GM12878 (cell line): ENCODE measurements at regions not wholly inside any gene's neighbourhood (a gene's known extent, or its start where the extent isn't known, plus 50 kb on each side); places are given as distances from the start of the nearest gene placed in this dataset.

ENCODE experiments used
- ATAC-seq: fragments of 200-7000 bp; cut with Tn5 transposase; 3 replicates; pipeline ENCODE4 v1.9.1; 2020; ENCODE audit warnings: mild to moderate bottlenecking, moderate library complexity
- BruUV-seq: library from RNA; stranded (reverse); fragments of 400-500 nt; replicated peaks from 2 replicates; lab custom pipeline; 2021; lab: Mats Ljungman, UMichigan
- CTCF ChIA-PET: fragments of 300-600 bp; sonication (Branson Sonifier 250); formaldehyde crosslinking; extraction: SDS; loops from one replicate; lab custom pipeline; 2021; ENCODE audit warnings: inconsistent platforms; lab: Yijun Ruan, JAX
- POLR2A ChIA-PET: fragments of 350-600 bp; formaldehyde crosslinking; extraction: SDS; loops from one replicate; lab custom pipeline; 2021; ENCODE audit warnings: inconsistent platforms; lab: Charles Lee
- RAD21 ChIA-PET: fragments of 300-600 bp; sonication (Branson Sonifier 250); formaldehyde crosslinking; loops from one replicate; lab custom pipeline; 2023; ENCODE audit warnings: antibody characterized with exemption; ENCODE audit not compliant: unreplicated experiment; lab: Charles Lee
- SMC1A ChIA-PET: fragments of 300-600 bp; sonication (Branson Sonifier 250); formaldehyde crosslinking; loops from one replicate; lab custom pipeline; 2023; ENCODE audit not compliant: unreplicated experiment, uncharacterized antibody; lab: Charles Lee
- DNase-seq: peaks from one replicate; pipeline ENCODE4 v3.0.0-alpha.2; 2011; ENCODE audit warnings: low read depth, low spot score
- FAIRE-seq: peaks from 3 replicates; lab custom pipeline; 2011; peaks lifted over from hg19 to GRCh38; lab: Jason Lieb, UNC
- H2AFZ ChIP-seq: 2 replicates; pipeline ENCODE4 v1.6.0; 2011; ENCODE audit warnings: low read depth, low read length, control low read depth; ENCODE audit not compliant: control insufficient read depth
- H3K27ac ChIP-seq: 2 replicates; pipeline ENCODE4 v1.5.1; 2011; ENCODE audit warnings: control low read depth; ENCODE audit not compliant: control insufficient read depth, insufficient read depth
- H3K27me3 ChIP-seq, 2 experiments: replicated peaks in 1 of 2; 2 replicates each; pipeline versions ENCODE4 v1.6.0 to v1.6.1; 2011; ENCODE audit warnings: low read length in 1 of 2; ENCODE audit not compliant: control insufficient read depth in 2 of 2, insufficient read depth in 2 of 2
- H3K36me3 ChIP-seq, 2 experiments: 2 replicates each; pipeline ENCODE4 v1.5.1; 2011; ENCODE audit warnings: low read length in 1 of 2; ENCODE audit not compliant: control insufficient read depth in 2 of 2, insufficient read depth in 2 of 2
- H3K4me1 ChIP-seq: 2 replicates; pipeline ENCODE4 v1.6.1; 2011; ENCODE audit warnings: mild to moderate bottlenecking, low read length, moderate library complexity, mixed read lengths; ENCODE audit not compliant: control insufficient read depth, insufficient read depth
- H3K4me2 ChIP-seq: 2 replicates; pipeline ENCODE4 v1.6.0; 2011; ENCODE audit warnings: control low read depth; ENCODE audit not compliant: control insufficient read depth, insufficient read depth
- H3K4me3 ChIP-seq: fragments of 200-600 bp; sonication (generic); 2 replicates; pipeline ENCODE4 v1.5.1; 2016
- H3K79me2 ChIP-seq: 2 replicates; pipeline ENCODE4 v1.6.0; 2011; ENCODE audit warnings: low read length; ENCODE audit not compliant: control insufficient read depth, insufficient read depth
- H3K9ac ChIP-seq: 2 replicates; pipeline ENCODE4 v1.8.0; 2011; ENCODE audit warnings: low read length, control low read depth, mixed read lengths; ENCODE audit not compliant: control insufficient read depth, insufficient read depth
- H3K9me3 ChIP-seq: replicated peaks from 3 replicates; pipeline ENCODE4 v1.5.1; 2011; ENCODE audit warnings: mild to moderate bottlenecking, low read length; ENCODE audit not compliant: control insufficient read depth, insufficient read depth
- H4K20me1 ChIP-seq: 2 replicates; pipeline ENCODE4 v1.6.0; 2011; ENCODE audit not compliant: control insufficient read depth, insufficient read depth
- CBX5 ChIP-seq: sonication (generic); IDR thresholded peaks from 2 replicates; pipeline ENCODE4 v1.6.1; 2016; ENCODE audit warnings: low read depth, moderate library complexity, mild to moderate bottlenecking, inconsistent platforms
- CREM ChIP-seq: IDR thresholded peaks from 2 replicates; pipeline ENCODE4 v1.6.1; 2014; ENCODE audit warnings: antibody characterized with exemption, low read depth
- E2F8 ChIP-seq: fragments of 450-650 bp; IDR thresholded peaks from 2 replicates; pipeline ENCODE4 v1.6.1; 2018; ENCODE audit warnings: mild to moderate bottlenecking, low read depth, moderate library complexity; ENCODE audit not compliant: partially characterized antibody
- IRF3 ChIP-seq: fragments of 450-650 bp; IDR thresholded peaks from 2 replicates; pipeline ENCODE4 v1.6.1; 2014; ENCODE audit warnings: mild to moderate bottlenecking
- JUND ChIP-seq: IDR thresholded peaks from 2 replicates; pipeline ENCODE4 v1.6.1; 2012; ENCODE audit warnings: low read depth, mild to moderate bottlenecking, low read length, improper control_type of control experiment, moderate library complexity
- KLF5 ChIP-seq: fragments of 450-650 bp; IDR thresholded peaks from 2 replicates; pipeline ENCODE4 v1.6.1; 2014; ENCODE audit warnings: mild to moderate bottlenecking; ENCODE audit not compliant: partially characterized antibody
- MTA2 ChIP-seq: fragments of 450-650 bp; IDR thresholded peaks from 2 replicates; pipeline ENCODE4 v1.6.1; 2016; ENCODE audit warnings: low read depth, mild to moderate bottlenecking, moderate library complexity
- RAD51 ChIP-seq: fragments of 450-650 bp; IDR thresholded peaks from 2 replicates; pipeline ENCODE4 v1.6.1; 2016; ENCODE audit warnings: moderate library complexity, mild to moderate bottlenecking, inconsistent platforms
- RB1 ChIP-seq: fragments of 450-650 bp; formaldehyde crosslinking; IDR thresholded peaks from 2 replicates; pipeline ENCODE4 v1.6.1; 2017; ENCODE audit warnings: mild to moderate bottlenecking, borderline replicate concordance
- SRF ChIP-seq, 2 experiments: IDR thresholded peaks; 2 replicates each; pipeline ENCODE4 v1.6.1; 2011; ENCODE audit warnings: low read depth in 2 of 2, low read length in 2 of 2, mild to moderate bottlenecking in 1 of 2, moderate library complexity in 1 of 2
- STAT1 ChIP-seq: fragments of 450-650 bp; conservative IDR thresholded peaks from 2 replicates; pipeline ENCODE4 v1.6.1; 2014; ENCODE audit warnings: antibody characterized with exemption, mild to moderate bottlenecking
- STAT3 ChIP-seq: IDR thresholded peaks from 2 replicates; pipeline ENCODE4 v1.6.1; 2011; ENCODE audit warnings: low read depth, low read length, improper control_type of control experiment
- SUPT20H ChIP-seq: IDR thresholded peaks from 2 replicates; pipeline ENCODE4 v1.6.1; 2011; ENCODE audit warnings: low read depth, mild to moderate bottlenecking, low read length, moderate library complexity, borderline replicate concordance; ENCODE audit not compliant: control insufficient read depth
- TBL1XR1 ChIP-seq: IDR thresholded peaks from 2 replicates; pipeline ENCODE4 v1.6.1; 2012; ENCODE audit warnings: low read depth, low read length, improper control_type of control experiment
- YBX1 ChIP-seq: fragments of 450-650 bp; IDR thresholded peaks from 2 replicates; pipeline ENCODE4 v1.6.1; 2016; ENCODE audit warnings: antibody characterized with exemption
- ZBED1 ChIP-seq: IDR thresholded peaks from 2 replicates; pipeline ENCODE4 v1.6.1; 2016; ENCODE audit warnings: borderline replicate concordance
- ZNF274 ChIP-seq: IDR thresholded peaks from one replicate; pipeline ENCODE4 v1.8.0; 2011; ENCODE audit not compliant: insufficient read length, insufficient read depth
- WGBS: methylation state at CpG from one replicate; pipeline ENCODE4 v1.1.6; 2016; ENCODE audit warnings: low lambda C conversion rate; ENCODE audit not compliant: insufficient replicate concordance, insufficient coverage; ENCODE audit errors: missing lambda C conversion rate; 5-methylcytosine and 5-hydroxymethylcytosine counted together
- in situ Hi-C: fragments of 300-500 bp; cut with MboI; formaldehyde crosslinking; loops from 9 replicates; pipeline ENCODE4 v1.14.3; 2018; ENCODE audit warnings: mixed read lengths
- intact Hi-C: fragments of 100-400 bp; cut with micrococcal nuclease; formaldehyde crosslinking; loops from one replicate; pipeline ENCODE4 v1.14.2; 2022; ENCODE audit not compliant: unreplicated experiment

- intact Hi-C loops (no loop called here), in situ Hi-C loops (no loop called here)
- H3K4me2 ChIP-seq = no peak overlapping the region
- POLR2A ChIA-PET = no interaction called here
- H4K20me1 ChIP-seq = no peaks in the 10 kb centered on the region
- DNase-seq (no peak), ATAC-seq (no peak), FAIRE-seq (no peak)
- H3K36me3 ChIP-seq = no peaks in the 10 kb centered on the region
- H3K4me3 ChIP-seq = no peak overlapping the region
- RAD21 ChIA-PET = no interaction called here
- BruUV-seq = no TSS peak
- H3K4me1 ChIP-seq = no peaks in the 10 kb centered on the region
- SMC1A ChIA-PET = no interaction called here
- no peaks in the 10 kb centered on the region for H3K9me3 ChIP-seq
- CTCF ChIA-PET = no interaction called here
- TF ChIP-seq KLF5 = no peak
- TF ChIP-seq JUND = no peak
- TF ChIP-seq STAT3 = no peak
- no peak for TF ChIP-seq RAD51
- no peak for TF ChIP-seq SRF (IDR thresholded peaks at IDR 0.05; ENCODE audit: low read depth in 2 of 2, low read length in 2 of 2)
- TF ChIP-seq ZNF274 = no peak
- TF ChIP-seq CREM = no peak
- 11% methylated on average over 5 of the region's 5 CpGs for WGBS
- no peaks in the 10 kb centered on the region for H3K27me3 ChIP-seq
- no peak overlapping the region for H2AFZ ChIP-seq
- no peak overlapping the region for H3K27ac ChIP-seq
- H3K79me2 ChIP-seq = no peaks in the 10 kb centered on the region
- no peak overlapping the region for H3K9ac ChIP-seq
These were observed 875.8 kb downstream of the USP25 start for GRCh38 chr21:16605597-16605996.

GRCh38 chr21:16606271-16606670 is 876.5 kb downstream of the USP25 start:
- WGBS = 0% methylated on average over 1 of the region's 1 CpG
- H3K4me3 ChIP-seq = no peak overlapping the region
- H3K27ac ChIP-seq = no peak overlapping the region
- H2AFZ ChIP-seq = no peak overlapping the region
- FAIRE-seq = no peak
- DNase-seq = no peak
- CTCF ChIA-PET = no interaction called here
- H3K4me2 ChIP-seq = no peak overlapping the region
- no peak overlapping the region for H3K9ac ChIP-seq
- in situ Hi-C loops = no loop called here
- intact Hi-C loops = no loop called here
- RAD21 ChIA-PET = no interaction called here
- POLR2A ChIA-PET = no interaction called here
- ATAC-seq = no peak
- SMC1A ChIA-PET = no interaction called here
- no peaks in the 10 kb centered on the region for H3K36me3 ChIP-seq
- H4K20me1 ChIP-seq = no peaks in the 10 kb centered on the region
- H3K4me1 ChIP-seq = no peaks in the 10 kb centered on the region
- no peaks in the 10 kb centered on the region for H3K27me3 ChIP-seq
- no peaks in the 10 kb centered on the region for H3K79me2 ChIP-seq
- H3K9me3 ChIP-seq = no peaks in the 10 kb centered on the region
- BruUV-seq = no TSS peak
- TF ChIP-seq CBX5 (no peak), STAT1 (no peak), TBL1XR1 (no peak), E2F8 (no peak), ZBED1 (no peak), SUPT20H (no peak), MTA2 (no peak), YBX1 (no peak), IRF3 (no peak), RB1 (no peak)
